Trophoblast cell (in vitro differentiated cells and primary cell): ENCODE measurements at regions not wholly inside any gene's neighbourhood (a gene's known extent, or its start where the extent isn't known, plus 50 kb on each side); places are given as distances from the start of the nearest gene placed in this dataset.

ENCODE experiments used
- DNase-seq, 2 donors: peaks; one replicate each; pipeline ENCODE4 v3.0.0-alpha.2; 2016
- H2AFZ ChIP-seq: 2 replicates; pipeline ENCODE4 v1.6.1; 2013; ENCODE audit warnings: low read length, moderate library complexity, mild to moderate bottlenecking; ENCODE audit not compliant: insufficient read depth, poor library complexity
- H2AK5ac ChIP-seq: 2 replicates; pipeline ENCODE4 v1.6.1; 2013; ENCODE audit warnings: mild to moderate bottlenecking, low read length
- H2BK120ac ChIP-seq: 2 replicates; pipeline ENCODE4 v1.6.1; 2013; ENCODE audit warnings: low read length, mild to moderate bottlenecking, moderate library complexity; ENCODE audit not compliant: insufficient read depth, poor library complexity
- H2BK12ac ChIP-seq: 2 replicates; pipeline ENCODE4 v1.6.1; 2013; ENCODE audit warnings: mild to moderate bottlenecking, low read length, moderate library complexity
- H2BK5ac ChIP-seq: 2 replicates; pipeline ENCODE4 v1.6.1; 2013; ENCODE audit warnings: low read length, low read depth, moderate library complexity, mild to moderate bottlenecking; ENCODE audit not compliant: poor library complexity
- H3K14ac ChIP-seq: 2 replicates; pipeline ENCODE4 v1.6.1; 2013; ENCODE audit warnings: mild to moderate bottlenecking, low read length
- H3K18ac ChIP-seq: 2 replicates; pipeline ENCODE4 v1.6.1; 2013; ENCODE audit warnings: mild to moderate bottlenecking, low read length
- H3K23ac ChIP-seq: 2 replicates; pipeline ENCODE4 v1.6.1; 2013; ENCODE audit warnings: low read length
- H3K27ac ChIP-seq: 2 replicates; pipeline ENCODE4 v1.5.1; 2013; ENCODE audit warnings: low read depth, mild to moderate bottlenecking, inconsistent platforms, low read length, moderate library complexity
- H3K27me3 ChIP-seq: 2 replicates; pipeline ENCODE4 v1.6.1; 2013; ENCODE audit warnings: inconsistent platforms, mild to moderate bottlenecking, low read length, moderate library complexity; ENCODE audit not compliant: insufficient read depth
- H3K36me3 ChIP-seq, 2 experiments: 1 replicate in 1 of 2; 2 replicates in 1 of 2; pipeline ENCODE4 v1.6.1; 2013; ENCODE audit warnings: low read length in 2 of 2, mild to moderate bottlenecking in 2 of 2, moderate library complexity in 1 of 2; ENCODE audit not compliant: insufficient read depth in 2 of 2, control insufficient read depth in 1 of 2
- H3K4ac ChIP-seq: 2 replicates; pipeline ENCODE4 v1.6.1; 2013; ENCODE audit warnings: low read depth, mild to moderate bottlenecking, low read length, moderate library complexity
- H3K4me1 ChIP-seq, 2 experiments: 1 replicate in 1 of 2; 2 replicates in 1 of 2; pipeline ENCODE4 v1.6.1; 2013; ENCODE audit warnings: low read length in 2 of 2, mild to moderate bottlenecking in 2 of 2, moderate library complexity in 1 of 2; ENCODE audit not compliant: insufficient read depth in 2 of 2, control insufficient read depth in 1 of 2
- H3K4me2 ChIP-seq: 2 replicates; pipeline ENCODE4 v1.6.1; 2013; ENCODE audit warnings: inconsistent platforms, mild to moderate bottlenecking, low read length, moderate library complexity
- H3K4me3 ChIP-seq: 2 replicates; pipeline ENCODE4 v1.5.1; 2013; ENCODE audit warnings: mild to moderate bottlenecking, low read depth, low read length, inconsistent platforms
- H3K79me1 ChIP-seq: one replicate; pipeline ENCODE4 v1.6.1; 2013; ENCODE audit warnings: low read length
- H3K79me2 ChIP-seq: 2 replicates; pipeline ENCODE4 v1.6.1; 2013; ENCODE audit warnings: low read length, mild to moderate bottlenecking; ENCODE audit not compliant: control insufficient read depth, insufficient read depth, poor library complexity
- H3K9ac ChIP-seq: 2 replicates; pipeline ENCODE4 v1.6.1; 2013; ENCODE audit warnings: mild to moderate bottlenecking, low read length
- H3K9me3 ChIP-seq: 2 replicates; pipeline ENCODE4 v1.6.1; 2013; ENCODE audit warnings: low read depth, mild to moderate bottlenecking, control low read depth, inconsistent platforms, low read length; ENCODE audit not compliant: insufficient read depth
- H4K12ac ChIP-seq: 2 replicates; pipeline ENCODE4 v1.6.1; 2013; ENCODE audit warnings: low read depth, mild to moderate bottlenecking, low read length, moderate library complexity
- H4K8ac ChIP-seq: 2 replicates; pipeline ENCODE4 v1.6.1; 2013; ENCODE audit warnings: low read depth, mild to moderate bottlenecking, low read length, moderate library complexity
- H4K91ac ChIP-seq: one replicate; pipeline ENCODE4 v1.6.1; 2013; ENCODE audit warnings: low read depth, mild to moderate bottlenecking, low read length, moderate library complexity
- WGBS: extraction: QIAGEN DNeasy Blood & Tissue Kit; methylation state at CpG from one replicate; pipeline ENCODE4 v1.1.7; 2013; ENCODE audit warnings: missing lambda C conversion rate; ENCODE audit not compliant: insufficient read length, insufficient coverage; ENCODE audit errors: extremely low coverage; 5-methylcytosine and 5-hydroxymethylcytosine counted together

- Histone ChIP-seq H3K18ac (no peak overlapping the region), H3K4ac (no peak overlapping the region), H4K91ac (no peak overlapping the region), H2AFZ (no peak overlapping the region), H3K4me3 (no peak overlapping the region), H3K9me3 (peaks cover 3% of the 10 kb centered on the region), H3K23ac (no peak overlapping the region), H4K8ac (no peak overlapping the region), H2BK5ac (no peak overlapping the region), H4K12ac (no peak overlapping the region), H2AK5ac (no peak overlapping the region), H2BK12ac (no peak overlapping the region), H3K9ac (no peak overlapping the region), H3K14ac (no peak overlapping the region), H2BK120ac (no peak overlapping the region), H3K79me1 (no peaks in the 10 kb centered on the region), H3K27me3 (no peaks in the 10 kb centered on the region), H3K27ac (no peak overlapping the region), H3K4me2 (no peak overlapping the region), H3K4me1 (no peaks in the 10 kb centered on the region), H3K36me3 (no peaks in the 10 kb centered on the region), H3K79me2 (no peaks in the 10 kb centered on the region)
- DNase-seq, result no peak
Measured at GRCh38 chr5:124074500-124074899, 562.5 kb downstream of the CSNK1G3 start.

DNA sequence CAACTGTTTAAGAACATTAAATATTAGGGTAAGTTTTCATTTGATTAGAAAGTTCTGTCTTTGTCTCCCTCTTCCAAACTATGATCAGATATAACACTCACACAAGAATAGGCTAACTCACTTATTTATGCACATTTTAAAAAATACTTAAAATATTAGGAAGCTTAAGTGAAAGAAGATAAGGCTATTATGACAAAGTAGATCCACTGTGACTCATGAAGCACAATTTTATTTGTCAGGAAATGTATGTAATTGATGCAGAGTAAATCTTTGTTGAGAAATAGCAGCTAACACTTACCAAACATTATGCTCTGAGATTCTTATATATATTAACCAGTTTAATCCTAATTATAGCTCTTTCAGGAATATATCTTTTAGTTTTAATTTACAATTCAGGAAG is 560.6 kb downstream of the CSNK1G3 start:
- no peak overlapping the region for H3K23ac ChIP-seq
- no peak overlapping the region for H3K4ac ChIP-seq

GRCh38 chr5:124071039-124071438 is 559.1 kb downstream of the CSNK1G3 start:
- no peak for DNase-seq

More for the DNA sequence above, 560.6 kb downstream of the CSNK1G3 start:
- Histone ChIP-seq H3K79me2 (no peaks in the 10 kb centered on the region), H3K4me2 (no peak overlapping the region), H3K27ac (no peak overlapping the region), H2AFZ (no peak overlapping the region), H4K91ac (no peak overlapping the region), H3K14ac (no peak overlapping the region), H3K18ac (no peak overlapping the region), H3K9ac (no peak overlapping the region), H3K27me3 (no peaks in the 10 kb centered on the region), H2BK12ac (no peak overlapping the region), H2BK120ac (no peak overlapping the region), H2AK5ac (no peak overlapping the region), H3K9me3 (no peaks in the 10 kb centered on the region), H3K4me1 (no peaks in the 10 kb centered on the region), H2BK5ac (no peak overlapping the region), H3K79me1 (no peaks in the 10 kb centered on the region), H4K12ac (no peak overlapping the region), H3K36me3 (no peaks in the 10 kb centered on the region), H4K8ac (no peak overlapping the region), H3K4me3 (no peak overlapping the region)
- DNase-seq, result no peak

DNA sequence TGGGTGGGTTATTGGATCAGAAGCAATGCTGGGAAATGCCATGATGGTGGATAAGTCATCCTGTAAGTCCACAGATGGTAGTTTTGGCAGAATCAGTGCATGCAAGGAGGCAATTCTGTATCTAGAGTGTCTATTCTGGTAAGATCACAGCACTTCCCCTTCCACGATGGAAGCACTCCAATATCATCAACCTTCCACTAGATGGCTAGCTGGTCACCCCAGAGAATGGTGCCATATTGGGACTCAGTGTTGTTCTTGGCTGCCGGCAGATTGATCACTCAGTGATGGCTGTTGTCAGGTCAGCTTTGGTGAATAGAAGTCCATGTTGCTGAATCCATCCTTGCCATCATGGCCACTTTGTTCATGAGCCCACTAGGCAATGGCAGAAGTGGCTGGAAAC is 553.5 kb downstream of the CSNK1G3 start:
- DNase-seq, result no peak
- H3K27ac ChIP-seq, result no peak overlapping the region
- no peaks in the 10 kb centered on the region for H3K79me2 ChIP-seq
- H3K9me3 ChIP-seq, result no peaks in the 10 kb centered on the region
- H3K79me1 ChIP-seq, result no peaks in the 10 kb centered on the region
- no peak overlapping the region for H2AFZ ChIP-seq
- no peaks in the 10 kb centered on the region for H3K36me3 ChIP-seq
- no peak overlapping the region for H4K12ac ChIP-seq
- H3K23ac ChIP-seq, result no peak overlapping the region
- H4K8ac ChIP-seq, result no peak overlapping the region
- H2BK120ac ChIP-seq, result no peak overlapping the region
- H3K4me1 ChIP-seq, result no peaks in the 10 kb centered on the region
- H2BK12ac ChIP-seq, result no peak overlapping the region
- no peak overlapping the region for H3K14ac ChIP-seq
- H3K18ac ChIP-seq, result no peak overlapping the region
- no peak overlapping the region for H2BK5ac ChIP-seq
- H4K91ac ChIP-seq, result no peak overlapping the region
- no peaks in the 10 kb centered on the region for H3K27me3 ChIP-seq
- H3K4ac ChIP-seq, result no peak overlapping the region
- no peak overlapping the region for H3K9ac ChIP-seq
- no peak overlapping the region for H3K4me3 ChIP-seq
- H3K4me2 ChIP-seq, result no peak overlapping the region
- no CpG with 5 or more reads among the region's 2 CpGs for WGBS
- no peak overlapping the region for H2AK5ac ChIP-seq

More at GRCh38 chr5:124071039-124071438, 559.1 kb downstream of the CSNK1G3 start:
- Histone ChIP-seq H2AK5ac (no peak overlapping the region), H2BK120ac (no peak overlapping the region), H3K9ac (no peak overlapping the region), H3K27me3 (no peaks in the 10 kb centered on the region), H4K8ac (no peak overlapping the region), H3K27ac (no peak overlapping the region), H4K91ac (no peak overlapping the region), H4K12ac (no peak overlapping the region), H3K79me1 (no peaks in the 10 kb centered on the region), H3K9me3 (no peaks in the 10 kb centered on the region), H3K4me2 (no peak overlapping the region), H2BK5ac (no peak overlapping the region), H3K79me2 (no peaks in the 10 kb centered on the region), H2AFZ (no peak overlapping the region), H3K4me1 (no peaks in the 10 kb centered on the region), H3K4me3 (no peak overlapping the region), H3K4ac (no peak overlapping the region), H3K14ac (no peak overlapping the region), H2BK12ac (no peak overlapping the region), H3K36me3 (no peaks in the 10 kb centered on the region), H3K18ac (no peak overlapping the region), H3K23ac (no peak overlapping the region)
- WGBS, result no CpG with 5 or more reads among the region's 4 CpGs

DNA sequence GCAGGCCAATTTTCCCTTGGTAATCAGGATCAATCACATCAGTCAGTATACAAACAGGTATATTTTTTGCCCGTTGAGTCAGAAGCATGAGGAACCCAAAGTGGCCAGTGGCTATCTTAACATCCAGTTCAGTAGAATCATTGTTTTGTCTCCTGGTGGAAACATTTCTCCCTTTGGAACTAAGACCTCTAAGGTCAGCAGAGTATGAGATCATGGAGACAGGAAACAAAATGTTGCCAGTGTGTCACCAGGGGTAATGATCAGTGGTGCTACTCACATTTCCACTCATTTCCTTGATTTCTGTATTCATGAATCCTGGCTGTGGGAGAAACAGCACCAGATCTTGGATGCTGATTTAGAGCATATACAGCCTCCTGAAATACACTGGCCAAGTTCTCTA is 553.0 kb downstream of the CSNK1G3 start:
- no peaks in the 10 kb centered on the region for H3K4me1 ChIP-seq
- no peak overlapping the region for H3K14ac ChIP-seq
- no peak overlapping the region for H3K23ac ChIP-seq
- WGBS, result no CpG with 5 or more reads among the region's 1 CpG
- H2AFZ ChIP-seq, result no peak overlapping the region
- H4K91ac ChIP-seq, result no peak overlapping the region
- H4K12ac ChIP-seq, result no peak overlapping the region
- no peaks in the 10 kb centered on the region for H3K27me3 ChIP-seq
- no peak overlapping the region for H2BK12ac ChIP-seq
- no peak overlapping the region for H3K4ac ChIP-seq
- no peak overlapping the region for H3K4me3 ChIP-seq
- H2BK120ac ChIP-seq, result no peak overlapping the region
- H3K36me3 ChIP-seq, result no peaks in the 10 kb centered on the region
- no peak overlapping the region for H3K9ac ChIP-seq
- H3K27ac ChIP-seq, result no peak overlapping the region
- no peaks in the 10 kb centered on the region for H3K79me1 ChIP-seq
- H2AK5ac ChIP-seq, result no peak overlapping the region
- DNase-seq, result no peak
- no peak overlapping the region for H4K8ac ChIP-seq
- no peak overlapping the region for H3K18ac ChIP-seq
- no peak overlapping the region for H2BK5ac ChIP-seq
- no peak overlapping the region for H3K4me2 ChIP-seq
- H3K9me3 ChIP-seq, result no peaks in the 10 kb centered on the region
- no peaks in the 10 kb centered on the region for H3K79me2 ChIP-seq
